IMR-90 (cell line): ENCODE measurements at regions not wholly inside any gene's neighbourhood (a gene's known extent, or its start where the extent isn't known, plus 50 kb on each side); places are given as distances from the start of the nearest gene placed in this dataset.

Source experiments
- ATAC-seq: fragments of 200-7000 bp; cut with Tn5 transposase; 2 replicates; pipeline ENCODE4 v1.9.1; 2020; ENCODE audit warnings: low read depth, mild to moderate bottlenecking, moderate library complexity
- BruUV-seq: library from RNA; stranded (reverse); fragments of 400-500 nt; replicated peaks from 2 replicates; lab custom pipeline; 2021; lab: Mats Ljungman, UMichigan
- CTCF ChIA-PET: fragments of 300-600 bp; formaldehyde crosslinking; extraction: SDS; loops from one replicate; lab custom pipeline; 2021; ENCODE audit warnings: antibody characterized with exemption; lab: Yijun Ruan, JAX
- POLR2A ChIA-PET: fragments of 300-600 bp; sonication (Branson Sonifier 250); formaldehyde crosslinking; loops from one replicate; lab custom pipeline; 2022; ENCODE audit warnings: antibody characterized with exemption; ENCODE audit not compliant: unreplicated experiment; lab: Charles Lee
- DNase-seq: peaks from one replicate; pipeline ENCODE4 v3.0.0; 2013
- H2AFZ ChIP-seq: replicated peaks from 2 replicates; pipeline ENCODE3; 2013; ENCODE audit warnings: low read length, mild to moderate bottlenecking; ENCODE audit not compliant: poor library complexity
- H2AK5ac ChIP-seq: 2 replicates; pipeline ENCODE4 v1.6.1; 2013; ENCODE audit warnings: low read depth, low read length, inconsistent platforms
- H2AK9ac ChIP-seq: replicated peaks from 2 replicates; pipeline ENCODE3; 2013; ENCODE audit warnings: mild to moderate bottlenecking, low read depth, low read length, moderate library complexity; ENCODE audit not compliant: poor library complexity
- H2BK120ac ChIP-seq: 2 replicates; pipeline ENCODE4 v1.6.1; 2013; ENCODE audit warnings: low read depth, low read length, inconsistent platforms
- H2BK15ac ChIP-seq: 3 replicates; pipeline ENCODE4 v1.6.1; 2013; ENCODE audit warnings: low read depth, low read length, inconsistent platforms
- H2BK20ac ChIP-seq: 2 replicates; pipeline ENCODE4 v1.6.1; 2013; ENCODE audit warnings: low read depth, mild to moderate bottlenecking, inconsistent platforms, low read length, moderate library complexity
- H2BK5ac ChIP-seq: 2 replicates; pipeline ENCODE4 v1.6.1; 2013; ENCODE audit warnings: mild to moderate bottlenecking, low read depth, low read length, inconsistent platforms; ENCODE audit not compliant: poor library complexity, severe bottlenecking
- H3K14ac ChIP-seq: replicated peaks from 2 replicates; pipeline ENCODE4 v1.6.1; 2013; ENCODE audit warnings: low read depth, low read length, inconsistent platforms
- H3K18ac ChIP-seq: 2 replicates; pipeline ENCODE4 v1.6.1; 2013; ENCODE audit warnings: low read depth, low read length, control low read depth
- H3K23ac ChIP-seq: 2 replicates; pipeline ENCODE4 v1.6.1; 2013; ENCODE audit warnings: low read depth, low read length, inconsistent platforms
- H3K27ac ChIP-seq: 2 replicates; pipeline ENCODE4 v1.5.1; 2013; ENCODE audit warnings: mild to moderate bottlenecking, control low read depth, low read length; ENCODE audit not compliant: insufficient read depth
- H3K27me3 ChIP-seq: 2 replicates; pipeline ENCODE4 v1.6.1; 2013; ENCODE audit warnings: low read length; ENCODE audit not compliant: control insufficient read depth, insufficient read depth
- H3K36me3 ChIP-seq: 2 replicates; pipeline ENCODE4 v1.6.1; 2013; ENCODE audit warnings: low read length, mixed read lengths; ENCODE audit not compliant: control insufficient read depth, insufficient read depth
- H3K4ac ChIP-seq: 2 replicates; pipeline ENCODE4 v1.6.1; 2013; ENCODE audit warnings: low read depth, low read length, inconsistent platforms
- H3K4me1 ChIP-seq: 2 replicates; pipeline ENCODE4 v1.6.1; 2013; ENCODE audit warnings: low read length, mixed read lengths; ENCODE audit not compliant: control insufficient read depth, insufficient read depth
- H3K4me2 ChIP-seq: 2 replicates; pipeline ENCODE4 v1.6.1; 2013; ENCODE audit warnings: low read depth, mild to moderate bottlenecking, control low read depth, low read length, moderate library complexity
- H3K4me3 ChIP-seq: 2 replicates; pipeline ENCODE4 v1.5.1; 2013; ENCODE audit warnings: low read depth, mild to moderate bottlenecking, control low read depth, low read length, moderate library complexity; ENCODE audit not compliant: insufficient read depth
- H3K56ac ChIP-seq: 2 replicates; pipeline ENCODE4 v1.6.1; 2013; ENCODE audit warnings: low read length, inconsistent platforms; ENCODE audit not compliant: insufficient read depth; ENCODE audit errors: extremely low read depth
- H3K79me1 ChIP-seq, 2 experiments: 2 replicates each; pipeline ENCODE4 v1.6.1; 2013; ENCODE audit warnings: low read length in 2 of 2, inconsistent platforms in 1 of 2, low read depth in 1 of 2
- H3K9ac ChIP-seq: 2 replicates; pipeline ENCODE4 v1.6.1; 2013; ENCODE audit warnings: low read depth, low read length, control low read depth
- H3K9me1 ChIP-seq: 2 replicates; pipeline ENCODE4 v1.6.1; 2013; ENCODE audit warnings: low read length, inconsistent platforms; ENCODE audit not compliant: insufficient read depth
- H3K9me3 ChIP-seq: 2 replicates; pipeline ENCODE4 v1.6.1; 2013; ENCODE audit warnings: low read length; ENCODE audit not compliant: control insufficient read depth, insufficient read depth
- H4K20me1 ChIP-seq: 2 replicates; pipeline ENCODE4 v1.6.1; 2013; ENCODE audit warnings: low read length, inconsistent platforms; ENCODE audit not compliant: insufficient read depth
- H4K5ac ChIP-seq: 2 replicates; pipeline ENCODE4 v1.6.1; 2013; ENCODE audit warnings: mild to moderate bottlenecking, low read depth, low read length, control low read depth
- H4K8ac ChIP-seq, 2 experiments: 2 replicates each; pipeline ENCODE4 v1.6.1; 2013; ENCODE audit warnings: low read depth in 2 of 2, low read length in 2 of 2, control low read depth in 1 of 2, inconsistent platforms in 1 of 2
- H4K91ac ChIP-seq: 2 replicates; pipeline ENCODE4 v1.6.1; 2013; ENCODE audit warnings: low read depth, low read length, inconsistent platforms; ENCODE audit not compliant: insufficient read depth
- BHLHE40 ChIP-seq: fragments of 150-350 bp; IDR thresholded peaks from 2 replicates; pipeline ENCODE4 v1.6.1; 2016; ENCODE audit warnings: mild to moderate bottlenecking, low read depth, low read length
- CEBPB ChIP-seq: IDR thresholded peaks from 2 replicates; pipeline ENCODE4 v1.6.1; 2012; ENCODE audit warnings: low read depth, low read length, improper control_type of control experiment
- CHD1 ChIP-seq: IDR thresholded peaks from 2 replicates; pipeline ENCODE4 v1.6.1; 2012; ENCODE audit warnings: low read depth, low read length, improper control_type of control experiment
- FOS ChIP-seq: fragments of 150-350 bp; IDR thresholded peaks from 2 replicates; pipeline ENCODE4 v1.6.1; 2016; ENCODE audit warnings: low read depth, low read length
- MAFK ChIP-seq: IDR thresholded peaks from 2 replicates; pipeline ENCODE4 v1.6.1; 2012; ENCODE audit warnings: low read depth, low read length, improper control_type of control experiment
- MAZ ChIP-seq: IDR thresholded peaks from 2 replicates; pipeline ENCODE4 v1.6.1; 2012; ENCODE audit warnings: low read depth, mild to moderate bottlenecking, low read length, improper control_type of control experiment, moderate library complexity, borderline replicate concordance
- MXI1 ChIP-seq: IDR thresholded peaks from 2 replicates; pipeline ENCODE4 v1.6.1; 2012; ENCODE audit warnings: low read depth, mild to moderate bottlenecking, low read length, moderate library complexity, borderline replicate concordance
- NFE2L2 ChIP-seq: fragments of 150-350 bp; IDR thresholded peaks from 2 replicates; pipeline ENCODE4 v1.6.1; 2016; ENCODE audit warnings: low read depth, mild to moderate bottlenecking, low read length
- POLR2A ChIP-seq: IDR thresholded peaks from 2 replicates; pipeline ENCODE4 v1.6.1; 2012; ENCODE audit warnings: mild to moderate bottlenecking, low read depth, low read length
- RCOR1 ChIP-seq: IDR thresholded peaks from 2 replicates; pipeline ENCODE4 v1.6.1; 2012; ENCODE audit warnings: mild to moderate bottlenecking, low read length, improper control_type of control experiment; ENCODE audit not compliant: insufficient replicate concordance
- RFX5 ChIP-seq: IDR thresholded peaks from 2 replicates; pipeline ENCODE4 v1.8.0; 2012; ENCODE audit warnings: low read depth, mild to moderate bottlenecking, low read length, moderate library complexity
- USF2 ChIP-seq: fragments of 150-350 bp; IDR thresholded peaks from 2 replicates; pipeline ENCODE4 v1.6.1; 2017; ENCODE audit warnings: mild to moderate bottlenecking, antibody characterized with exemption, low read length, low read depth
- WGBS, 2 experiments: methylation state at CpG; one replicate each; pipeline versions ENCODE4 v1.1.5 to v1.1.7; 2013; ENCODE audit warnings: missing lambda C conversion rate in 2 of 2; ENCODE audit not compliant: insufficient read length in 1 of 2; ENCODE audit errors: extremely low coverage in 2 of 2; 5-methylcytosine and 5-hydroxymethylcytosine counted together
- dilution Hi-C: fragments of 300-500 bp; cut with HindIII; formaldehyde crosslinking; loops from one replicate; pipeline ENCODE4 v1.14.3; 2018; ENCODE audit warnings: low sequenced_read_pairs; ENCODE audit not compliant: unreplicated experiment
- in situ Hi-C: fragments of 300-500 bp; cut with MboI; formaldehyde crosslinking; loops from 3 replicates; pipeline ENCODE4 v1.14.3; 2019; ENCODE audit warnings: low sequenced_read_pairs, inconsistent platforms, mixed read lengths
- intact Hi-C: fragments of 100-400 bp; cut with micrococcal nuclease; formaldehyde crosslinking; loops from 2 replicates; pipeline ENCODE4 v1.10.0; 2022

GRCh38 chr3:18035641-18036449 lies 293.4 kb upstream of the TBC1D5 start:
- CTCF ChIA-PET, result no interaction called here

More at GRCh38 chr3:18035641-18036449, 293.4 kb upstream of the TBC1D5 start:
- POLR2A ChIA-PET, result no interaction called here
- Histone ChIP-seq H2BK20ac (no peak overlapping the region), H4K91ac (no peak overlapping the region), H3K23ac (no peak overlapping the region), H2AK9ac (no peak overlapping the region), H2BK5ac (no peak overlapping the region), H2BK15ac (no peak overlapping the region), H3K36me3 (no peaks in the 10 kb centered on the region), H4K20me1 (no peaks in the 10 kb centered on the region), H2AK5ac (no peak overlapping the region), H3K4me2 (no peak overlapping the region), H2BK120ac (no peak overlapping the region), H4K5ac (no peak overlapping the region), H3K4me3 (no peak overlapping the region), H3K4me1 (no peaks in the 10 kb centered on the region), H3K14ac (no peak overlapping the region), H3K27ac (no peak overlapping the region), H2AFZ (no peak overlapping the region), H3K9ac (no peak overlapping the region), H3K79me1 (no peaks in the 10 kb centered on the region), H3K9me3 (no peaks in the 10 kb centered on the region), H4K8ac (no peak overlapping the region), H3K27me3 (no peaks in the 10 kb centered on the region), H3K4ac (no peak overlapping the region), H3K9me1 (no peaks in the 10 kb centered on the region), H3K56ac (no peak overlapping the region), H3K18ac (no peak overlapping the region)
- in situ Hi-C loops (no loop called here), dilution Hi-C loops (no loop called here), intact Hi-C loops (no loop called here)
- no CpG with 5 or more reads among the region's 2 CpGs for WGBS, 2 experiments
- DNase-seq (no peak), ATAC-seq (no peak)
- BruUV-seq, result no TSS peak
- TF ChIP-seq MAFK, result no peak
- TF ChIP-seq BHLHE40, result no peak
- no peak for TF ChIP-seq RFX5
- TF ChIP-seq MXI1, result no peak
- no peak for TF ChIP-seq CHD1
- TF ChIP-seq FOS, result no peak
- no peak for TF ChIP-seq CEBPB
- no peak for TF ChIP-seq USF2
- no peak for TF ChIP-seq MAZ
- no peak for TF ChIP-seq NFE2L2
- no peak for TF ChIP-seq POLR2A
- TF ChIP-seq RCOR1, result no peak
